ENCODE measurements at regions not wholly inside any gene's neighbourhood (a gene's known extent, or its start where the extent isn't known, plus 50 kb on each side); places are given as distances from the start of the nearest gene placed in this dataset.
A peak's percentile ranks its signal among the peaks of the same experiment; 100 is the strongest.

DNA sequence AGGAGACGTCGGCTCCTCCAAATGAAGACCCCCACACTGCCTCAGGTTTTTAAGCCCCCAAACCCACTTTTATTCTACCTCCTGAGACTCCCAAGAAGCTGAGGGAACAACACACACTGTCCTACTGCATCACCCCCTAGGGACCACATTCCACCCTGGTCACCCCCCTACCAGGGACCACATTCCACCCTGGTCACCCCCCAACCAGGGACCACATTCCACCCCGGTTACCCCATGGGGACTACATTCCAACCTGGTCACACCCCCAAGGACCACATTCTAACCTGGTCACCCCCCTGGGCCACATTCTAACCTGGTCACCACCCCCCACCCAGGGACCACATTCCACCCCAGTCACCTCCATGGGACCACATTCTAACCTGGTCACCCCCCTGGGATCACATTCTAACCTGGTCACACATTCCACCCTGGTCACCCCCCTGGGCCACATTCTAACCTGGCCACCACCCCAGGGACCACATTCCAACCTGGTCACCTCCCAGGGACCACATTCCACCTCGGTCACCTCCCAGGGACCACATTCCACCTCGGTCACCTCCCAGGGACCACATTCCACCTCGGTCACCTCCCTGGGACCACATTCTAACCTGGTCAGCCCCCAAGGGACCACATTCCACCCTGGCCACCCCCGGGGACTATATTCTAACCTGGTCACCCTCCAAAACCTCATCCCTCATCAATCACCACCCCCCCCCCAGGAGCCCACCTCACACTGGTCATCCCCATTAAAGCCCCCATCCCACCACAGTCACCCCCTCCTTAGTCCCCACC lies 587.6 kb downstream of the NPHP4 start:
- no peak for DNase-seq

DNA sequence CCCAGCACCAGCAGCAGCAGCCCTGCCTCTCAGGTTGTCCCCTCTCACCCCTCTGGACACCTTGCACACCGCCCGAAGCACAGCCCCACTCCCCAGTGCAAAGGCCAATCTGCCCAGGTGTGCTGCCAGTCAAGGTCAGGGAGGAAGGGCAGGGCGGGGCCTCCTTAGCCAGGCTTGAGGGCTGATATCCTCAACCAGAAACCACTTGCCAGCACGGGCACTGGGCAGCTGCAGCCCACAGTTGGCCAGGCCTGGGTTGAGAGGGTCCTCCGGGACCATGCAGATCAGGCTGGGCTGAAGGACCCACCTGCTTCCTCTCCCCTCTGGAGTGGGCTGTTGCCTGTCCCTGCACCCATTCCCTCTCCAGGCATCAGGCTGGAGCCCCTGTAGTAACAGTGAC lies 588.3 kb downstream of the NPHP4 start:
- DNase-seq = no peak

DNA sequence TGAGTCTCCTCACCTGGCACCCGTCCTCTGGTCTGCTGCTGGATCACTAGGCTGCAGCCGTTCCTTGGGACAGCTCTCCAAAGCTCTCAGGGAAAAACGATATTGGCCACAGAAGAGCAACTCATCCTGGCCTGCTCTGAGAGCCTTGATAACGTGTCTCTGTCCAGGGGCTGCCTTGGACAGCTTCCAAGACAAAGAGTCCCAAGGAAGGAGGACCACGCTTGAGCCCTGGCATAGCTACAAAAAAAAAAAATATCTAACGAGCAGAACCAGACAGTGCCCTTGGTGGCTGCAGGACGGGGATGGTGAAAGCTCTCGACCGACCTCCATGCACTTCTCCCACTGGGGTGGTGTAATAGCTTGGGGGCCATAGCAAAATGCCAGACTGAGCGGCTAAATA lies 589.6 kb downstream of the NPHP4 start:
- DNase-seq = no peak

DNA sequence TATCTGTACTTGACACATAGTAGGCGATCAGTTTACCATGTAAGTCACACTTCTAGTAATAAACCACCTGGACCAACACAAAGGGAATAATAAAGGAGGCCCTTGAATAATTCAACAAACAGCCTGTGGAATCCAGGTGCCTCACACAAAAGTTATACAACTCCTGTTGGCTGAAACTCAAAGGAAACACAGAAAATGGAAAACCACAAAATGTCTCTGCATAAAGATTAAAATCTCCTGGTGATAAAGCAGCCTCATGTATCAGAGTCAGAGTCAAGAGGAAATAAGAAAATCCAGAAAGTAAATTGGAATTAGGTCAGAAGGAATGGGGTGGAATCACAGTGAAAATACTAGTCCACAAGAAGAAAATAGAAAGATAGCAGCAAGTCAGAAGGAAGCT lies 592.5 kb downstream of the NPHP4 start:
- DNase-seq = no peak

DNA sequence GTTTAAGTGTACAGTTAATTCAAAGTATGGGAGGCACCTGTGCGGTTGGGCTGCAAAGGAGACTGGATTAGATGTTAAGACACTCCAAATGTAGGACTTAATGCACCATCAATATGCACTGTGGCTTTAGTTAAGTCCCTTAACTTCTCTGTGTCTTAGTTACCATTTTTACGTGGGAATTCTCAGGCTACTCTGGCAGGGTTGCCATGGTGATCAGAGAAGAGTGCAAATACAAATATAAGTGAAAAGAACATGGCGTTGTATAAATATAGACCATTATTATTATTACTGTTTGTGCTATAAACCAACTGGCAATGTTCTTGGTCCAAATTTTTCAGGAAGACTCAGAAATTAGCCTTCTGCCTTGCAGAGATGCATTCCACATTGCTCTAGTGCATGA lies 595.6 kb downstream of the NPHP4 start:
- DNase-seq = no peak

DNA sequence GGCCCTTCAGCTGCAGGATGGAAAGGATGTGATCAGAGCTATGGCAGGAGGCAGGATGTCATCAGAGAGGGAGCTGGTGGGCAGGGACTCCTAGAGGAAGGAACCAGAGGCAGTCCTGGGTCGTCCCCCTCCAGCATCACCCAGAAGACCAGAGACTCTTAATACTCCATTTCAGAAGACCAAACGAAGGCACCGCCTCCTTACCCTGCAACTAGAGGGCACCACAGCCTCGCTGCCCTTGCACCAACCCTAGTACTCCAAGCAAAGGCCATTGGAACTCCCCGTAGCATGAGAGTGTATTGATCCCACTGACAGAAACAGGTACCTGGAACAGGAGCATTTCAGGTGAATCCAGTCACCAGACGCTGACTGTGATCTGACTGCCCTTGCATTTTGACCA lies 598.1 kb downstream of the NPHP4 start:
- no peak for DNase-seq

DNA sequence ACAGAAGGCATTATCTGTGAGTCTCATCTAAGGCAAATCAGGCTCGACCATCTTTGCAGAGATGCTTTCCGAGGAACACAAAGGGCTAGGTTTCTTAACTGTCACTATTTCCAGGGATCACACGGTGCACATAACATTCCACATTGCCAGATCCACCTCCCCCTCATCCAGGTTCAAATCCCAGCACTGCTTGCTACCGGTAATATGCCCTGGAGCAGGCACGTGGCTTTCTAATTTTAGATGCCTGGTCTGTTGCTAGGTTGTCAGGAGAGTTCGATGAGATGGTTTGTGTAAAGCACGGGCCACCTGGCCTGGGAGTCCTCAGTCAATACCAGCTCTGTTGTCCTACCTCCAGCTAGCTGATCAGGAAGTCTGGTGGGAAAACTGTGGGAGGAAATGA lies 598.6 kb downstream of the NPHP4 start:
- DNase-seq = no peak

DNA sequence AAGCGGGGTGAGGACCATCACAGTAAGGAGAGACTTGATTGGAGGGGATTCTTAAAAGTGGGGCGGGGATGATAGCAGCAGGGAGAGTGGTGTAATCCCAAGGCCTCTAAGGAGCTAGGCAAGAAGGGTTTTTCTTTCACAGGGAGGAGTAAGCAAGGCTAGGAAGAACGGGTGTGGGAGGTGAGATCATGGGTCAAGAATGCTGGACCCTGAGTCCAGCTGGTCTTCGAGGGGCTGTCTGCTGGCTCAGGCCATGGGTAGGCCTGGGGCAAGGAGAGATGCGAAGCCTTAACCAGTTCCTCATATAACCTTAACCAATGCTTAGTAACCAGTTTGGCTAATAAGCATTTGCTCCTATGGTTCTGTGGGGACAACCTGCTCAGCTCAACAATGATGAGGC lies 599.1 kb downstream of the NPHP4 start:
- no peak for DNase-seq

DNA sequence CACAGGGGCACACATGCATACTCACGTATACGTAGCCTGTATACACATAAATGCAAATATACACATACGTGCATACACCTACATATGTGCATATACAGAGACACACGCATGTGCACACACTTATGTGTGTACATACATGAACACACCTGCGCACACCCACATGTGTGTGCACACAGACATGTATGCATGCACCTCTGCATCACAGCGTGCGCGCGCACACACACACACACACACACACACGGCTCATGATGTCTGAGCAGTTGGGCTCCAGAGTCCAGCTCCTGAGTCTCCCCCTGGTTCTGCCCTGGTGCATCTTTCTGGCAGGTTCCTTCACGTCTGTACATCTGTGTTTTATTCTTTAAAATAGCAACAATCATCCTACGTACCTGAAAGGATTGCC lies 600.5 kb downstream of the NPHP4 start:
- DNase-seq = no peak

DNA sequence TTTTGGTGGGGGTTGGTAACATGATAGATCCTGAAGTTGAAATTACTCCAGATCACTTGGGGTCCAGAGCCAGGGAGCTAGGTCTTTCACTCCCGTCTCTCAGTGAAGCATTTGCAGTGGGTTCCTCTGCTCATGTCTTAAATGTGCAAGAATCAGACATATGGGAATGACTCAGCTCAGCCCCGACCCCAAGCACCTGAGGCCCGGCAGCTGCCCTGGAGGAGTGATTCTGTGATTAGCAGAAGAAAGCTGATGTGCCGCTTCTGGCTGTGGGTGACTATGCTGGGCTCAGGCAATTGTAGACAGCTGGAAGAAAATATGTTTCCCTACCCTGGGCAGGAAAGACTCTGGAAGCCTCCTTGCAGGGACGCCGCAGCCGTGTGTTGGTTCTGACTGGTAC lies 601.7 kb downstream of the NPHP4 start:
- no peak for DNase-seq

DNA sequence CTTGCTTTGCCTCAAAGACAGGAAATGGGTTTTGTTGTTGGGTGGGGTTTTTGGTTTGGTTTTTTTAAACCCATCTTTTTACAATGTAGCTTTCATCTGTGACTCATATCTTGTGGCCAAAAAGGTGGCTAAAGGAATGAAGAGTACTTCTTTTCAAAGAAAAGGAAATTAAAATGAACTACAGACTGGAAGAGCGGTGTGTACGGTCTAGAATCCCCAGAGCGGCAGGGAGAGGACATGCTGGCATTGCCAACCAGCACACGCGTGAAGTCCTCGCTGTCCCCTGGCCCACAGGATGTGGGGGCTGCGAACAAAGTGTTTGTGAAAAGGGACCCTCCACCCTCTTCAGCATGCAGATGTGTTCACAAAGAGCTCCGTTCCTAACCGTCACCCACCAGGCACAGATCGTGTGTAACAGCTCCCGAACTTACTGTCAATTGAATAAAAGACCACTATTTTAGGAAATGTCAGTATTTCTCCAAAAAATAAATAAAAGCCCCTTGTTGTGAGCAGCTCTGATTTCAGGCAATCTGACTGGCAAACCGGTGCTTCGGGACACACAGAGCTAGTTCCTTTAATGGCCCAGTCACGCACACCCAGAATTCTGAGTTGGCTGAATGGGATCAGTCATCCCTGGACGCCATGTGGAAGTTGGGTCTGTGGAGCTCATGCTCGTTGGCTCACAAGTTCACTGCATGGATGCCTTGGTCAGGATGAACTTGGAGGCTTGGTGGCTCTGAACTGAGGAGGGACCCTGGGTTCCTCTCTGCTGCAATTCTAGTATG lies 602.9 kb downstream of the NPHP4 start:
- DNase-seq = peak; percentile 72

DNA sequence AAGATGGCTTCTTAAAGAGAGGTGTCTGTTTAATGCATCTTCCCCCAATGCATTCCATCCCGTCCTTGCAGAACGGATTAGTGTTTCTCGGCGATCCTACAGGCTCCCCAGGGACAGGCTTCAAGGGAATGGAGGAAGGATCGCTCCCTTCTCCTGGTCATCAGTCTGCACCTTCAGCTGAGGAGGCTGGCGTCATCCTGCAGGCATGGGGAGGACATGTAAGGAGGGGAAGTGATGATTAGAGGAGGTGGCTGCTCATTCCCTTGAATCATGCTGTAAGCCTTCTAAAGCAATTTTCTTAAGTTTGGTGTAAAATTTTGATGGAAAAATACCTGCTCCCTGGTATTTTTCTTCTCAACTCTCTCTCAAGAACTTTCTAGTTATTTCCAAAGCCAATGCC lies 603.6 kb downstream of the NPHP4 start:
- no peak for DNase-seq

DNA sequence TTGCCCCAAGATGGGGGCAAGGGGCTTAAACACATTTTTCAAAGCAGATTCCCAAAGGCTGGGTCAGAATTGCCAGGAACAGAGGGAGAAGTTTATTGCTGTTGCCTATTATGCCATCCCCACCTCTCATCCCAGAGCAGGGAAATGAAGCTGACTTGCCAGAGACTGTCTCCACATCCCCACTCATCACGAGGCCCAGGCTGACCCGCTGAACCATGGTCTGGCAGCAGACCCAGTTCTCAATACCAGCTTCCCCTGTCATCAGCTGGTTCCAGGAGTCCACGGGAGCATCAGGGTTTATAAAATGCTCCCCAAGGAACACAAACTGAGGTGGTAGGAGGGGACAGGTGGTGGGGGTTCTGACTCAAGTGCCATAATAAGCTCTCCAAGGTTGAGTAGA lies 605.9 kb downstream of the NPHP4 start:
- no peak for DNase-seq

DNA sequence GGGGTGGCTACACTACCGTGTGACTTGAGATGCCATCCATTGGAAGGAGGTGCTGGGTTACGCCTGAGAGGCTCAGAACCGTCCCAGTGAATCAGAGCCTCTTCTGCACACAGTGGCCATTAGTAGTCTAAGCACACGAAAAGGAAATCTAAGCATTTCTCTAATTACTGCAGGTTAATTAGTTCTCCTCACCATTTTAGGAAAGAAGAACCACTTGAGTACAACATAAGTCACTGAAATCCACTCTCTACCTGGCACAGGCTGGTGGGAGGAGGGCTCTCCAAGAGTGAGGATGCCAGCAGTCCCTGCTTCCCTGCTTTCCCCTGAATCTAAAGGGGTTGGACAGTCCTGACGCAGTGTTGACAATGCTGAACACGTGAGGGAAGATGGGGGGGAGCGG lies 606.3 kb downstream of the NPHP4 start:
- DNase-seq = no peak

DNA sequence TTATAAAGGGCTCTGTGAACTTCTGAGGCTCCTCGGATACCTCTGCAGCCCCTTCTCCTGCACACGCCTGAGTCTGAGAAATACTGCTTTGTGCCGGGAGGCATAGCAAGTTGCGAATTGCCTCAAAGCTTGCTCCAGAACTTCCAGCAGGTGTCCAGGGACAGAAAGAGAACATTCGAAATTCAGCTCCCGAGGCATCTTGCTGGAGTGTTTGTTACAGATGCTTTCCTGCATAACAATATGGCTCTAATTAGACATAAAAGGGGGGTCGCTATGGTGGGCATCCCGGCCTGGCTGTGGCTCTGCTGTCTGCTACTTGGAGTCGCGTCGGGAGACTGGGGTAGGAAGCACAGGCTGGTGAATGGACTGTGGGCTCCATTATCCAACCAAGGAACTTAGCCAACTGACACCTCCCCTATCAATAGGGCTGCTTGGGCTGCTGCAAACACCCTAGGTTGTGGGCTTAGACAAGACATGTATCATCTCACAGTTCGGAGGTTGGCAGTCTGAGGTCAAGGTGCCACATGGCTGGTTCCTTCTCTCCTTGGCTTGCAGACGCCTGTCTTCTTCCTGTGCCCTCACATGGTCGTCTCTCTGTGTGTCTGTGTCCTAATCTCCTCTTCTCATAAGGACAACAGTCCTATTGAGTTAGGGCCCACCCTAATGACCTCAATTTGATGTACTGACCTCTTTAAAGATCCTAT lies 607.0 kb downstream of the NPHP4 start:
- DNase-seq = peak; percentile 5

DNA sequence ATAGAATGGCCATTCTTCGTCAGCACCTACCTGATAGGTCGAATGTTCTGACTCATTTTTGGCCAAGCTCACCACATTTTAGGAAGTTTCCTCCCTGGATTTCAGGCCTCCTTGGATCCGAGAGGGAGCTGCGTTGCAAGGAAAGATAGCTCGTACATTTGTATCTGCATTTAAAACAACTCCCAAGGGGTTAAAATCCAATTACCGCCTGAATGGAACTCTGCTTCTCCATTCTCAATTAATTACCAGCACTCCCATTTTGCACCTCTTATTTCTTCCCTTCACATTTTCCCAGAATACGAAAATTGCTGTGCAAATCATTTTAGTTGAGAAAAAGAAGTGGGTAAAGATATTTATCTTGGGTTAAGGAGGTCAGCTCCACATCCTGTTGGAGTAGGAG lies 610.7 kb downstream of the NPHP4 start:
- DNase-seq = no peak

DNA sequence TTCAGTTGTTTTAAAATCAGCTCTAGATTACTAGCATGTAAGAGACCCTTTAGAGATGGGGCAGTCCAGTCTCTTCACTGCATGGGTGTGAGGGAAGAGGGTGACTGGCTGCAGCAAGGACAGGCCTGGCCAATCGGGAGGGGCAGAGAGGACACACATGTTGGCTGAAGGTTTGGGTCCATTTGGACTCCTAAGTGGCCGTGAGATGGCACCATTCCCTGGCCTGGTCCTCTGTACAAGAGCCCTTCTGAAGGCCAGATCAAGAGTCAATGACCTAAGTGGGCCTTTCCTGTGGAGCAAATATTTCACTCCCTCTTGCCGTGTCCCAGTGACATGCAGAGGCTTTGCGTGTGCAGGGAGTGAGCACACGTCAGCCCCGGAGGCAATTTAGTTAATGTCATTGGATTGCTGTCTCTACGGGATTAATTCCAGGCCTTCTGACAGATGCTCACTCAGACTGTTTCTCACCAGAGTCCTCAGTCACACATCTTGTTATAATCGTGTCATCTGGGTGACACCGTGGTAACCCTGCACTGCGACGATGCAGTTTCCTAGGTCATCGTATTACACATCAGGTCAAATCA lies 613.0 kb downstream of the NPHP4 start:
- DNase-seq = no peak

DNA sequence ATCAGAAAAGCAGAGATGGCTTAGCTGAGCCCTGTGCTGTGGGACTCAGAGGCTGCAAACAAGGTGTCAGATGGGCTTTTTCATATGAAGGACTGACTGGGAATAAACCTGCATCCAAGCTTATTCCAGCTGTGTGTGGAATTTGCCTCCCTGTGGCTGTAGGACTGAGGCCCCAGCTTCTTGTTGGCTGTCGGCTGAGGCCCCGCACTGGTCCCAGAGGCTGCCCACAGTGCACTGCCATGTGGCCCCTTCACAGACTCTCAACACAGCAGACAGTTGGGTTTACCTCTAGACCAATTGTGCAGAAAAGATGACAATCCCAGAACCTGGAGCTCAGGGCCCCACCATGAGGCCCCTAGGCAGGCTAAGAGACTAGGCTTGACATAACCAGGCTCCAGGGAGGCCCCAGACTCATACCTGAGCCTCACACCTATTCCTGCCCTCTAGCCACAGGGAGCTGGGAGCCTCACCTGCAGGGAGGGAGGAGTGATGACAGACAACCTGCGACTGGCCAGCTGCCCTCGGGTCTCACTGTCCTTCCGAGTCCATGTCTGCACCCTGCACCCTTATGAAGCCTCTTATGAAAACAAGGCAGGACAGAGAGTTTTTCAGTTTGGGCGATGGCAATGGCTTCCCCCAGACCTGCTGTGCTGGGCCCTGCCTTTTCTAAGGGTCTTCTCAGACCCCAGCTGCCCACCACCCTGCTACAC lies 615.5 kb downstream of the NPHP4 start:
- DNase-seq = no peak

DNA sequence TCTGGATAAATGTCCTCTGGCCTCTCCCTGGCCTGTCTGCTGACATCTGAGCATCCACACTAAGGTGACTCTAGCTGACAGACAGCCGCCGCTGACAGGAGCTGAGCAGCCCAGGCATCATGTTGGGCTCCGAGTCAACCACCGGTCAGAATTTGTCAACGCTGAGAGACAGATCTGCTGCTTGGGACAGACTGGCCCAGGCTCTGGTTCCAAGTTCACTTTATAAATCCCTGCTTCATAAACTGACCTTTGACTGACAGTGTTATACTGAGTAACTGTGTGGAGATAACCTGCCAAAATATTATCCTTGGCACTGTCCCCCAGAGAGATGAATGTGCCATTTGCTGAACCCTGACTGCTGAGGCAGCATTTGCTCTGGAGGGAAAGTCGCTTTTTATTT lies 616.7 kb downstream of the NPHP4 start:
- DNase-seq = no peak

DNA sequence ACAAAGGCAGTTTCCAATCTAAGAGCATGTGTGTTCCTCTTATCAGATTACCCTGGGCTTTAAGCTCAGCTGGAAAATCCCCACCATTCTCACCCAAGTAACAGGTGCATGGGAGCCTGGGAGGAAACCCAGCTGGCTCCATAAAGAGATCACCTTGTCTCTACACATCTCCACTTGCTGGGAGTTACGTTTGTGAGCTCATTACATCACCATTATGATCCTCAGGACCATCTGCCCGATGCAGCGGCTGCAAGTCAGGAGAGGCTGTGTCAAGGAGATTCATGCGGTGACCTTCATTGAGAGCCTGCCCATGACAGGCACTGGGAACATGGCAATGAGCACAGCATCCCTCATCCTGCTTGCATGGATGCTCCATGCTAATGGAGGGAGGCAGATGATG lies 618.0 kb downstream of the NPHP4 start:
- DNase-seq = no peak

DNA sequence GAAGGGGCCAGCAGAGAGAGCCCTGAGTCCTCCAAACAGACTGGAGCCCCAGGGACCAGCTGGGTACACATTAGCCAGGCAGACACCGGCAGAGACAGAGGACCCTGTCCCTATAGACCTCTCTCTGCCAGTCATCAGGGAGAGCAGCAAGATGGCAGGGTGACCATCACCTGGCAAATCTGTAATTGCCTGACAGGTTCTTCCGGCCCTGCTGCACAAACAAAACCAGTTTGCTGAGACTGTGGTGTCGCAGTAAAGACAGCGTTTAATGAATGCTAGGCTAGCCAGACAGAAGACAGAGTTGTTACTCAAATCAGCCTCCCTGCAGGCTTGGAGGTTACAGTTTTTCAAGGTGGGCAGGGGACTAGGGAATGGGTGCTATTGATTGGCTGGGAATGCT lies 618.9 kb downstream of the NPHP4 start:
- DNase-seq = no peak

DNA sequence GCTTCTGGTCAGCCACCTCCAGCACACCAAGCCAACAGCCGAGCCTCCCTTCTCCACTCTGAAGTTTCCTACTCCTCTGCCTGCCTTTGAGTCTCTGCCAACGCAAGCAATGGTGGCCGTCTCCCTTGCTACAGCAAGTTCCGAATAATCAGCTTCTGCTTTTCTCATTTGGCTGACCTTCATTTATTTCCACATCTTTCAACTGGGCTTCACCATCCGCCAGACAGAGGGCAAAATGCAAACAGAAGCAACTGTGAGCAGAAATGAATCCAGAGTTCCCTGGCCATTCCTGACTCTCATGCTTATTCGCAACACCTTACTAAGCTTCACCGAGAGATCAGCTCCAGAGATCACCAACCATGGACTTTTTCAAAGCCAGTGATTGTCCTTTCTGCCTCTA lies 621.0 kb downstream of the NPHP4 start:
- no peak for DNase-seq

DNA sequence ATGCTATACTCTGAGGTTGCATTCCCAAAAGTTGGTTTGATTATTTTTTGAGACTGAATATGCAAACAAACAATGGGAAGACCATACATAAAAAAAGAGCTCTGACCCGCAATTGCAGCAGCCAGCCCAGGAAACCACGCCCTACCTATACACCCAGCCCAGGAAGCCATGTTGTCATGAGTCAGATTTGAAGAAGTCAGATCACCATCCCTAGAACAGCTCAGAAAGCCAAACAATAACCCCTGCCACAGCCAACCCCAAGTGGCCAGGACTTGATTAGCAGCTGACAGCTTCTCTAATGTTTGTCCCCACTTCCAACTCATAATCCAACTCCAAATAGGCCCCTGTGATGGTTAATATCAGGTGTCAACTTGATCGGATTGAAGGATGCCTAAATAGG lies 621.9 kb downstream of the NPHP4 start:
- DNase-seq = peak; percentile 6

Measured in CD4-positive, alpha-beta T cell treated with Interleukin-21 for 1 hour (primary cell).